Testis (tissue), 2 donors: ENCODE measurements at regions not wholly inside any gene's neighbourhood (a gene's known extent, or its start where the extent isn't known, plus 50 kb on each side); places are given as distances from the start of the nearest gene placed in this dataset.

Experiments used
- DNase-seq: peaks from one replicate; pipeline ENCODE4 v3.0.0-alpha.2; 2019
- H3K27ac ChIP-seq, 2 donors: fragments of 200-600 bp; sonication (generic); one replicate each; pipeline ENCODE4 v1.5.1; 2019
- H3K27me3 ChIP-seq: fragments of 200-600 bp; sonication (generic); one replicate; pipeline ENCODE4 v1.5.1; 2019
- H3K36me3 ChIP-seq: fragments of 200-600 bp; sonication (generic); one replicate; pipeline ENCODE4 v1.5.1; 2017; ENCODE audit warnings: low read depth; ENCODE audit errors: missing control alignments
- H3K4me1 ChIP-seq: fragments of 200-600 bp; sonication (generic); one replicate; pipeline ENCODE4 v1.5.1; 2019
- H3K4me3 ChIP-seq, 2 donors: fragments of 200-600 bp; sonication (generic); one replicate each; pipeline ENCODE4 v1.5.1; 2017 to 2019
- H3K9me3 ChIP-seq: fragments of 200-600 bp; sonication (generic); one replicate; pipeline ENCODE4 v1.5.1; 2017
- CTCF ChIP-seq, 3 experiments: fragments of 450-650 bp in 2 of 3; fragments of 200-600 bp in 1 of 3; sonication (generic) in 1 of 3; IDR thresholded peaks; one replicate each; pipeline ENCODE4 v1.5.1; 2016 to 2019; ENCODE audit warnings: antibody characterized with exemption in 3 of 3, mild to moderate bottlenecking in 2 of 3, moderate library complexity in 1 of 3
- POLR2A ChIP-seq: fragments of 450-650 bp; IDR thresholded peaks from one replicate; pipeline ENCODE4 v1.6.1; 2017; ENCODE audit warnings: antibody characterized with exemption, mild to moderate bottlenecking, moderate library complexity
- WGBS, 2 donors: methylation state at CpG; one replicate each; pipeline ENCODE4 v1.1.5; 2018; 5-methylcytosine and 5-hydroxymethylcytosine counted together
- intact Hi-C: fragments of 100-400 bp; cut with DNase I; formaldehyde crosslinking; loops from one replicate; pipeline ENCODE4 v1.15.1; 2023; ENCODE audit warnings: low total_unique reads

GRCh38 chr12:69001251-69001650 is 68.3 kb upstream of the CPM start:
- TF ChIP-seq POLR2A (no peak), CTCF (IDR thresholded peaks at IDR 0.05) (no peak)
- Histone ChIP-seq H3K4me3 (no peak overlapping the region), H3K27me3 (no peaks in the 10 kb centered on the region), H3K9me3 (no peaks in the 10 kb centered on the region), H3K36me3 (no peaks in the 10 kb centered on the region), H3K27ac (no peak overlapping the region), H3K4me1 (no peaks in the 10 kb centered on the region)
- intact Hi-C loops: no loop called here
- DNase-seq: no peak
- WGBS, 2 donors: 91 to 93% methylated on average over 3 of the region's 3 CpGs

- Histone ChIP-seq H3K4me3 (no peak overlapping the region), H3K27ac (no peak overlapping the region), H3K27me3 (no peaks in the 10 kb centered on the region), H3K36me3 (no peaks in the 10 kb centered on the region), H3K4me1 (no peaks in the 10 kb centered on the region), H3K9me3 (no peaks in the 10 kb centered on the region)
- WGBS, 2 donors: 86 to 88% methylated on average over 4 of the region's 4 CpGs
- intact Hi-C loops: no loop called here
- no peak for DNase-seq
- no peak for TF ChIP-seq CTCF (IDR thresholded peaks at IDR 0.05)
- no peak for TF ChIP-seq POLR2A
Measured at GRCh38 chr12:69002969-69003368, 70.0 kb upstream of the CPM start.

- no peak for DNase-seq
- TF ChIP-seq POLR2A: no peak
- no peak for TF ChIP-seq CTCF (IDR thresholded peaks at IDR 0.05)
- Histone ChIP-seq H3K9me3 (no peaks in the 10 kb centered on the region), H3K27me3 (no peaks in the 10 kb centered on the region), H3K27ac (no peak overlapping the region), H3K4me1 (no peaks in the 10 kb centered on the region), H3K36me3 (no peaks in the 10 kb centered on the region), H3K4me3 (no peak overlapping the region)
- WGBS, 2 donors: 89 to 93% methylated on average over 2 of the region's 2 CpGs
- intact Hi-C loops: no loop called here
Measured at GRCh38 chr12:69003991-69004390, 71.0 kb upstream of the CPM start.

GRCh38 chr12:69007101-69007854 is 74.3 kb upstream of the CPM start:
- intact Hi-C loops: no loop called here
- no peaks in the 10 kb centered on the region for H3K27me3 ChIP-seq
- no peaks in the 10 kb centered on the region for H3K9me3 ChIP-seq
- TF ChIP-seq CTCF (IDR thresholded peaks at IDR 0.05) (no peak), POLR2A (no peak)
- no peak overlapping the region for H3K4me3 ChIP-seq
- H3K36me3 ChIP-seq: no peaks in the 10 kb centered on the region
- peak overlapping the region in 1 of 2 donors; percentile 16 for H3K27ac ChIP-seq
- no peaks in the 10 kb centered on the region for H3K4me1 ChIP-seq
- 45 to 54% methylated on average over 9 of the region's 9 CpGs for WGBS, 2 donors
- DNase-seq: peak; percentile 29

- H3K27ac ChIP-seq: no peak overlapping the region
Measured at GRCh38 chr12:69007855-69008351, 74.9 kb upstream of the CPM start.

More at GRCh38 chr12:69007855-69008351, 74.9 kb upstream of the CPM start:
- Histone ChIP-seq H3K4me1 (no peaks in the 10 kb centered on the region), H3K9me3 (no peaks in the 10 kb centered on the region), H3K4me3 (no peak overlapping the region), H3K36me3 (no peaks in the 10 kb centered on the region), H3K27me3 (no peaks in the 10 kb centered on the region)
- no peak for TF ChIP-seq CTCF (IDR thresholded peaks at IDR 0.05)
- no peak for TF ChIP-seq POLR2A
- DNase-seq: no peak
- 75 to 83% methylated on average over 5 of the region's 5 CpGs for WGBS, 2 donors
- intact Hi-C loops: no loop called here
